RPMI7951 (cell line): ENCODE measurements at regions not wholly inside any gene's neighbourhood (a gene's known extent, or its start where the extent isn't known, plus 50 kb on each side); places are given as distances from the start of the nearest gene placed in this dataset.

Experiments used
- DNase-seq: peaks from one replicate; pipeline ENCODE4 v3.0.0-alpha.2; 2012; ENCODE audit warnings: low read depth

- DNase-seq: no peak
Observed at GRCh38 chr9:129285979-129286772, 108.1 kb upstream of the IER5L start.

- DNase-seq: no peak
Observed at GRCh38 chr9:129285382-129285781, 107.3 kb upstream of the IER5L start.

GRCh38 chr9:129284607-129285291, 106.7 kb upstream of the IER5L start:
- DNase-seq: no peak

DNA sequence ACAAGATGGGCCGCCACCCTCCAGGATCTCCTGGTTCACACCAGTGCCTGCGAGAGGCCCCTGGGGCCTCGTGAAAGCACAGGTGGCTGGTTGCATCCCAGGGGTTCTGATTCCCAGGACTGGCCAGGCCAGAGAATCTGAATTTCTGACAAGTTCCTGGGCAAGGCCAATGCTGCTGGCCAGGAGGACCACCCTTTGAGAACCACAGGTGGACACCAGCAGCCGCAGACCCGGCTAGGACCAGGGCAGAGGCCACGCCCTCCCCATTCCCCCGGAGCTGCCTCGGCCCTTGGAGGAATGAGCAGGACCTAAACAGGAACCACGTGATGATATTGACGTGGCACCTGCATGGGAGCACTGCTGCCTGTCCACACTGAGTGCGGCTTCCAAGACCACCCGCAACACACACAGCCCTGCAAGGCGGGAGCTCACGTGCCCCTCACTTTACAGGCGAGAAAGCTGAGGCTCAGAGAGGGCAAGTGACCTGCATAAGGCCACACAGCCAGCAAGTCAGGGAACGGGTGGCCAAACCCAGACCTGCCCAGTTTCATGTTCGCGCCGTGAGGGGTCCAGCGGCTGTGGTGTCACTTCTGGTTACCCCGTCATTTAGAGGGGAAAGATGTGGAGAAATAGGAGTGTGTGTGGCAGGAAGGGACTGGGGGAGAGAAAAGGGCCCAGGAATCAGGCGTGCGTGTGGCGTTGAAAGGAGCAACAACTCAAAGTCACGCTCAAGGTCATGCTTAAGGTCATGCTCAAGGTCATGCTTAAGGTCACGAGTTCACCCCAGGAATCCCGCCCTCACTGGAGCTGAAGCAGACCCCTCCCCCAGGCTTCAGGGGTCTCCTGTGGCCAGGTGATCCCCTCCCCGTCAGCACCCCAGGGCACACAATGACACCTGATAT, 105.9 kb upstream of the IER5L start:
- no peak for DNase-seq

GRCh38 chr9:129283291-129283691, 105.2 kb upstream of the IER5L start:
- no peak for DNase-seq

DNA sequence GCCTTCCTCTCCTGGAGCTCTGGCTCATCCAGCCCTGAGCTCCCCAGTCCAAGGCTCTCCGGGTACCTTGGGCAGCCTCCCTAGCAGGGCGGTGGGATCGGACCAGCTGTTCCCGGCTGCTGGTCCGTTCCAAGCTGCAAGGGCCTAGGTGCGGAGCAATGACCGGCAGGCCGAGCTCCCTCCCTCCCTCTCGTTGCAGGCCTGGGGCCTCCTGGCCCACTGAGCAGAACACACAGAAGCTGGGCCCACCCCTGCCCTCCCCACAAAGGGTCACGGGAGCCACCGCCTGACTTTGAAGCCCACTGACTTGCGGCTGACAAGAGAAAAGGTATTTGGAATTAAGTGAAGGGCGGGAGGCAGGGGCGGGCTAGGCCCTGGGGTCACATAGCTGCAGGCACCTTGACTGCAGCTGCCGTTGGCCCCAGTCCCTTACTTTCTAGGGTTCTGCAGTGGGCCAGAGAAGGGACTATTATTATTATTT, 104.7 kb upstream of the IER5L start:
- no peak for DNase-seq

- DNase-seq: no peak
Observed at GRCh38 chr9:129282272-129282671, 104.2 kb upstream of the IER5L start.

DNA sequence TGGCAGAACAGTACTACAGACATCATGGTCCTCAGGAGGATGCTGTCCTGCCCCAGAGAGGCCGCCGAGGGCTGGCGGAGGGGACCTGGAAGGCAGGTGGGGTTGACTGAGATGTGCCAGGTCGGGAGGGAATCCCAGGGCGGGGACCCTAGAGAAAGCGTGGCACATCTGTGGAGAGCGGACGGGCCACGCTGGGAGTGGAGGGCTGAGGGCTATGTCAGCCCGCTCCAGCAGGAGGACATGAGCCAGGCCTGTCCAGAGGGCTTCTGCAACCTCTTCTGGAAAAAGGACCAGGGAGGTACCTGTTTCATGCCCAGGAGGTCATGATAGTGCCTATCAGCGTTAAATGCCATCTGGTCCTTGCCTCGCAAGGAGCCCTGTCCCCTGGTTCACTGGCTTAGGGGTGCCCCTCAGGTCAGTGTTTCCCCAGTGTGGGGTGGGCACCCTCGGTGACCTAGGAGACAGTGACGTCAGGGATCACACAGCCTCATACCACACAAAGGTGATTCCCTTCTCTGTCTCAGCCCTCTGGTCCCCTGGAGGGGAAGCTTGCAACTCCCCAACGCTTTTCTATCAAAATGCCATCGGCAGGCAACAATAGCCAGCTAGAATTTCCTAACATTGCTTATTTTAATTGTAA, 103.6 kb upstream of the IER5L start:
- DNase-seq: no peak

DNA sequence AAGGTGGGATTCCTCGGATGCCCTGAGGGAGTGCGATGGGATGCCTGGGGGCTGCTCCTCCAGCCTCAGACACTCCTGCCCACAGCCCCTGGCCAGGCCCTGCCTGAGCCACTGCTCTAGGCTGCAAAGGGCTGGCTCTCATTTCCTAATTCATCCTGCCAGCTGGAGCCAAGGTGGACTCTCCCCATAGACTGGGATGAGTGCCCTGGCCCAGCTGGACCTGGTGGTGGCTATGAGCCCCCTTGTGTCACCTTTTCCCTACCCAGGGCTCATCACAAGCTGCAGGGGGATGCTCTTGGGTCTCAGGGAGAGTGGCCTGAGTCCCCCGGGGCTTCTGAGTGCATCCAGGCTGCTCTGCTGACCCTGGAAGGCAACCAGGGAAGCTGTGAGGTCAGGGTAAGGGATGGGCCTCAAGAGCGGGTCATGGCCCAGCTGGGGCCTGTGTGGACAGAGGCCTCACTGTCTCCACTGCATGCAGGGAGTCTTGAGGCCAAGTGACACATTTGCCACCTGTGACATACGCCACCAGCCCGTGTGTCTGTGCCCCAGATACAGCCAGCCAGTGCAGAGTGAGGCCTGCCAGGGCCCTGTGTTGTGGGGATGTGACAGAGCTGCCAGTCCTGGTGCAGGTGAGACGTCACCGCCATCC, 102.7 kb upstream of the IER5L start:
- DNase-seq: no peak

GRCh38 chr9:129280236-129280622, 102.2 kb upstream of the IER5L start:
- DNase-seq: no peak

DNA sequence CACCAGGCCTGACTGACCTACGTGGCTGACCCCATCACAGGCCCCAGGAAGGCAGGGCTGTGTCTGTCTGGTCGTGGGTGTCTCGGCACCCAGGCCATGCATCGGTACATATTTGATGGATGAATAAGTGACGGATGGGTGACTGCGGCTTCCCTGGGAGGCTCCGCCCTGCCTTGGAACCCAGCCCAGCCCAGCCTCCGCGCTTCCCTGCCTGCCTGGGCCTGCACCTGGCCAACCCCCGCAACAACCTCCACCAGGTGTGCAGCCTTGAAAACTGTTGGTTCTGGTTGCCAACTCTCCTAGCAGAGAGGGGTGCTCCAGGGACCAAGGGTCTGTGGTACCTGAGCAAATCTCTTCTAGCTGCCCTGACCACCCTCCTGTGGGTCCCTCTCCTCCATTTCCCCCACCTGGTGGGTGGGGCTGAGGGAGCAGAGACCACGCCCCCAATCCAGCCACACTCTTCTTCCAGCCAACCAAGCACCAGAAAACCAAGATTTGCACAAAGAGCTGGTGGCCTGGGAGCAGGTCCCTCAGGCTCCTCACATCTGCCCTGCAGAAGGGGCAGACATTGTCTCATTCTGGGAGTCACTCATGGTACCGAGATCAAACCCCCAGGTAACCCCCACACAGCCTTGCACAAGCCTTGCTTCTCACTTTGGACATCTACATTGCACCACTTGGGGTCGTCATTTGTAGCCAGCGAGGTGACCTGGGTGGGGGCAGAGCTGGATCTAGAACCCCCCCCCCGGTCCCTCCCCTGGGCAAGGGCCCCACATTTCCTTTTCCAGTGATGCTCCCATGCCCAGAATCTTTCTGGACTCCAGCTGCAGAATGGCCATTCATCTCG, 100.6 kb upstream of the IER5L start:
- peak; percentile 13 for DNase-seq

DNA sequence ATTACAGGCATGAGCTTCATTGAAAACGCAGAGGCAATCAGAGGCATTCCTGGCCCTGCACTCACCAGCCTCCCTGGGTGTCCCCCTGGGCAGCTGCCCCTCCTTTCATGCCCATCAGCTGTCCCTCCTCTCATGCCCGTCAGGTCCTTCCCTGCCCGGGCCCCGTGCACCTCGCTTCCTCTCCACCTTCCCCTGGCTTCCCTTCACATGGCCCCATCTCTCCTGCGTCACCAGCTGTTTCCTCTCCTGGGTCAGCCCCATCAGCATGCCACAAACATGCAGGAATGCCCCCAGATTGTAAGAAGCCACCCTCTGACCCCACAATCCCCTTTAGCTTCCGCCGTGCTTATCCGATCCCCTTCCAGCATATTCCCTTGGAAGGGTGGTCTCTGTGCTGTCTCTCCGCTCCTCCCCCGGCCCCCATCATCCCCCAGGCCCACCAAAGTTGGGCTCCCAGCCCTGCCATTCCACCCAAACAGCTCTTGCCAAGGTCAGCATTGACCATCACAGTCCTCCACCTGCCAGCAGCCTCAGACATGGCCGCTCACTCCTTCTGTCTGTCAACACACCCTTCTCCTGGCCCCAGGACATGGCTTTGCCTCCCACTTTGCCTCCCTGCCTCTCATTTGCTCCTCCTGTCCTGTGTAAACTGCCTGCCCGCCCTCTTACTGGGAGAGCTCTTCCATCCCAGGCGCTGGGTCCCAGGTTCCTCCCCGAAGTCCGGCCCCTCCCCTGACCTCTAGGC, 98.6 kb upstream of the IER5L start:
- DNase-seq: no peak

DNA sequence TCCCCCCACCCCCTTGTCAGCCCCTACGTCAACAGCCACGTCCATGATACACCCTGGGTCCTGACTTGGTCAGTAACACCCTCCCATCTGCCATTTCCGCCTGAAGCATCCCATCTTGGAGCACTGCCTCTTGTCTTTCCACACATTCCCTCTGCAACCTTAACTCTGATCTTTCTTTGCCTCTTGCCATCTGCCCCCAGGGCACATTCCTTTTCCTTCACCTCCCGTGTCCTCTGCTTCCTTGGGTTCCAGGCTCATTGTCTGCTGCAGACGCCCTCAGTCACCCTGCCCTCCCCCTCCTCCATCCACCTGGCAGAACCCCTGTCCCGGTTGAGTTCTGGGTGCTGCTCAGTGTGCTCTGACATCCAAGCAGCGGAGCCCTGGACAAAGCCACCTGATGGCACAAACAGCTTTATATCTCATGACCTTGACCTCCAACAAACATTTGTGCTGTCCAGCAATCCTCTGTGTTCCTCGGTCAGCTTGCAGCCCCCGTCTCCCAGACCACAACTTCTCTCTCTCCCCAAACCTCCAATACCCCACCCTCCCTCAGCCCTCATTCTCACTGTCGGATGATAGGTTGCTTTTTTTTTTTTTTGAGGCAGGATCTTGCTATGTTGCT, 97.7 kb upstream of the IER5L start:
- peak; percentile 83 for DNase-seq

GRCh38 chr9:129273941-129274684, 96.1 kb upstream of the IER5L start:
- no peak for DNase-seq

- no peak for DNase-seq
Observed at GRCh38 chr9:129273136-129273895, 95.3 kb upstream of the IER5L start.

DNA sequence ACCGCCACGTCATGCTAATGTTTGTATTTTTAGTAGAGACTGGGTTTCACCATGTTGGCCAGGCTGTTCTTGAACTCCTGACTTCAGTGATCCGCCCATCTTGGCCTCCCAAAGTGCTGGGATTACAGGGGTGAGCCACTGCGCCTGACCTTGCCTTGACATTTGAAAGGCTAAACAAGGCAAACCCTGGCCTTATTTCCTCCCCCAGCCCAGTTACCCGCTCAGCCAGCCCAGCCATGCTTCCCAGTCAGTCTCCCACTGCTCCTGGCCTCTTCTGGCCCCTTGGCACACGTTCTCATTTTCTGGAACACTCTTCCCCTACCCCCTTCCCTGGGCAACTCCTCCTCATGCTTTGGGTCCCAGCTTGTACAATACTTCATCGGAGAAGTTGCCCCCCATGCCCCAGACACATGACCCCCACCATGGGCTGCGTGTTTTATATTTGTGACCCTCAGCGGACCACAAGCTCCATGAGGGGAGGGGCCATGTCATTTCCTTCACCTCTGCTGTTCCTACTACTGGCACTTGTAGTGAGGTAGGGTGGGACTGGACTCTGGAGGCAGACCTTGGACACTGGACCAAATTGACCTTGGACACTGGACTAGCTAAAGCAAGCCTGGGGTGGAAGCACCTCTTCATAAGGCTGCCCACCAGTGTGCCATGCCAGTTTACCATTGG, 94.4 kb upstream of the IER5L start:
- DNase-seq: no peak

DNA sequence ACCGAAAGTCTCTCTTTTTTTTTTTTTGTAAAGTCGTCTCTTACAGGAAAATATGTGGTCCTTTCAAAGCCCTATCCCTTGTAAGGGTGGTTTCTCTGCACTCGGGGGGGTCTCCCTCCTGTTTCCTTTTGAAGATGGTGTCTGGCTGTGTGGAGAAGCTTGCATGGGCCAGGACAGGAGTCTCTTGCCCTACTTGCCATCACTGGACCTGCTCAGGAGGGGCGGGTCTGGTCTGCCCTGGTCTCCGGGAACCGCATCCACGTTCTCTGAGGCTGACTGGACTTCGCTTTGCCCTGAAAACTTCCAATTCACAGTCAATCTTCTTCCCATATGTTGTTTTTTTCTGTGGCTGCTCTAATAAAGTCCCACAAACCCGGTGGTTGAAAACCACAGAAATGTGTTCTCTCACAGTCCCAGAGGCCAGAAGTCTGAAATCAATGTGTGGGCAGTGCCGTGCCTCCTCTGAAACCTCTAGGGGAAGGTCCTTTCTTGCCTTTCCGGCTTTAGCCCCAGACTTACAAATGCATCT, 92.9 kb upstream of the IER5L start:
- peak; percentile 91 for DNase-seq
